Subcutaneous abdominal adipose tissue (tissue), 5 donors: ENCODE measurements at regions not wholly inside any gene's neighbourhood (a gene's known extent, or its start where the extent isn't known, plus 50 kb on each side); places are given as distances from the start of the nearest gene placed in this dataset.

Experiments used
- H3K27ac ChIP-seq: one replicate; pipeline ENCODE4 v1.7.0; 2013; ENCODE audit warnings: low read depth, mild to moderate bottlenecking, inconsistent platforms, low read length, moderate library complexity
- H3K27me3 ChIP-seq, 5 donors: one replicate each; pipeline ENCODE4 v1.7.0; 2013; ENCODE audit warnings: low read length in 5 of 5, inconsistent platforms in 1 of 5; ENCODE audit not compliant: control insufficient read depth in 5 of 5, insufficient read depth in 4 of 5
- H3K36me3 ChIP-seq, 5 donors: one replicate each; pipeline ENCODE4 v1.7.0; 2013; ENCODE audit warnings: low read length in 5 of 5; ENCODE audit not compliant: control insufficient read depth in 5 of 5, insufficient read depth in 5 of 5
- H3K4me1 ChIP-seq, 5 donors: one replicate each; pipeline ENCODE4 v1.7.0; 2013; ENCODE audit warnings: low read length in 5 of 5, mild to moderate bottlenecking in 3 of 5, moderate library complexity in 1 of 5; ENCODE audit not compliant: control insufficient read depth in 5 of 5, insufficient read depth in 5 of 5
- H3K4me3 ChIP-seq, 5 donors: one replicate each; pipeline ENCODE4 v1.7.0; 2013; ENCODE audit warnings: low read length in 5 of 5, low read depth in 1 of 5
- H3K9ac ChIP-seq, 5 donors: one replicate each; pipeline ENCODE4 v1.7.0; 2013; ENCODE audit warnings: low read length in 5 of 5, mild to moderate bottlenecking in 4 of 5, moderate library complexity in 3 of 5
- H3K9me3 ChIP-seq, 5 donors: one replicate each; pipeline ENCODE4 v1.7.0; 2013; ENCODE audit warnings: low read length in 5 of 5; ENCODE audit not compliant: control insufficient read depth in 5 of 5
- donor health status: healthy.
- donor health status: healthy.
- donor health status: healthy.
- donor health status: healthy.
- donor health status: healthy.

DNA sequence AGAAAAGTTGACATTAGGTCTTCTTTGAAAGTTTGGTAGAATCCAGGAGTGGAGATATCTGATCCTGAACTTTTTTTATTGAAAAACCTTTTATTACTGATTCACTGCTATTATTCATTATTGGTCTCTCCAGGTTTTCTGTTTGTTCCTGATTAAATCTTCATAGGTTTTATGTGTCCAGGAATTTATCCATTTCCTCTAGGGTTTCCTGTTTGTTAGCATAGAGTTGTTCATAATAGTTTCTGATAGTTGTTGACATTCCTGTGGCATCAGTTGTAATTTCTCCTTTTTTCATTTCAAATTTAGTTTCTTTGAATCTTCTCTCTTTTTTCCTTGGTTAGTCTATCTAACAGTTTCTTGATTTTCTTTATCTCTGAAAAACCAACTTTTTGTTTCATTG, 370.3 kb downstream of the SLC6A15 start:
- no peaks in the 10 kb centered on the region for H3K27me3 ChIP-seq
- H3K9me3 ChIP-seq: peaks cover 0 to 4% (median 0%) of the 10 kb centered on the region in 5 donors
- no peaks in the 10 kb centered on the region for H3K4me1 ChIP-seq
- H3K36me3 ChIP-seq: no peaks in the 10 kb centered on the region
- no peak overlapping the region for H3K27ac ChIP-seq
- H3K9ac ChIP-seq: no peak overlapping the region
- H3K4me3 ChIP-seq: no peak overlapping the region

GRCh38 chr12:84537666-84538065, 374.9 kb downstream of the SLC6A15 start:
- H3K27ac ChIP-seq: no peak overlapping the region

GRCh38 chr12:84512751-84513150, 399.8 kb downstream of the SLC6A15 start:
- Histone ChIP-seq H3K27me3 (no peaks in the 10 kb centered on the region), H3K9ac (no peak overlapping the region), H3K27ac (no peak overlapping the region), H3K9me3 (no peaks in the 10 kb centered on the region), H3K4me1 (peaks cover 4 to 17% (median 14%) of the 10 kb centered on the region in 5 donors), H3K4me3 (no peak overlapping the region), H3K36me3 (no peaks in the 10 kb centered on the region)

More at GRCh38 chr12:84537666-84538065, 374.9 kb downstream of the SLC6A15 start:
- no peaks in the 10 kb centered on the region for H3K27me3 ChIP-seq
- no peaks in the 10 kb centered on the region for H3K36me3 ChIP-seq
- H3K9ac ChIP-seq: no peak overlapping the region
- H3K4me1 ChIP-seq: no peaks in the 10 kb centered on the region
- H3K9me3 ChIP-seq: no peaks in the 10 kb centered on the region
- no peak overlapping the region for H3K4me3 ChIP-seq

GRCh38 chr12:84508851-84509260, 403.7 kb downstream of the SLC6A15 start:
- Histone ChIP-seq H3K9ac (no peak overlapping the region), H3K9me3 (no peaks in the 10 kb centered on the region), H3K4me3 (peak overlapping the region in 2 of 5 donors; percentile 17 to 19), H3K36me3 (no peaks in the 10 kb centered on the region), H3K4me1 (peaks cover 4 to 38% (median 32%) of the 10 kb centered on the region in 5 donors), H3K27me3 (no peaks in the 10 kb centered on the region), H3K27ac (peak overlapping the region; percentile 77)

- peak overlapping the region; percentile 77 for H3K27ac ChIP-seq
- no peak overlapping the region for H3K9ac ChIP-seq
- H3K36me3 ChIP-seq: no peaks in the 10 kb centered on the region
- H3K27me3 ChIP-seq: no peaks in the 10 kb centered on the region
- H3K4me3 ChIP-seq: peak overlapping the region in 3 of 5 donors; percentile 2 to 32 (median 17)
- no peaks in the 10 kb centered on the region for H3K9me3 ChIP-seq
- H3K4me1 ChIP-seq: peaks cover 4 to 38% (median 33%) of the 10 kb centered on the region in 5 donors
These were observed 404.4 kb downstream of the SLC6A15 start for GRCh38 chr12:84507956-84508850.

DNA sequence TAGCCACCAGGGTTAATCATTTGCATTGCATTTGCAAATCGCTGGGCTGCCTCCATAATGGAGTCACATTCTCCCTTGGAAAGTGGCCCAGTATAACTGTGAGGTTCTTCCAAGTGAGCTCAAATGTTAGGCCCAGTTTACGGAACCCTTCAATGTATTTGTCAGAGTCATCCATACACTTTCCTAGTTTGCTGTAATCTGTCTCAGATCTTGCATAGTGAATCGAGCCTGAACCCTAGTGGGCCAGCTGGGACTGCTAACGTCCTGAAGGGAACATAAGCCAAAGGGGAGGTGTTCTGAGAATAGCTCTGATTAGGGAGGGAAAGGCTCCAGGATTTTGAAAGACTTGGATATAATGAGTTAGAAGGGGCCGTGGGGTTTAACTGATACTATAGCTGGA, 406.3 kb downstream of the SLC6A15 start:
- H3K9me3 ChIP-seq: no peaks in the 10 kb centered on the region
- H3K36me3 ChIP-seq: no peaks in the 10 kb centered on the region
- H3K27ac ChIP-seq: peak overlapping the region; percentile 42
- H3K9ac ChIP-seq: no peak overlapping the region
- no peaks in the 10 kb centered on the region for H3K27me3 ChIP-seq
- H3K4me3 ChIP-seq: no peak overlapping the region
- peaks cover 4 to 48% (median 38%) of the 10 kb centered on the region in 5 donors for H3K4me1 ChIP-seq

GRCh38 chr12:84502907-84503787, 409.5 kb downstream of the SLC6A15 start:
- Histone ChIP-seq H3K9ac (peak overlapping the region in 1 of 5 donors; percentile 5), H3K9me3 (no peaks in the 10 kb centered on the region), H3K4me1 (peaks cover 3 to 37% (median 26%) of the 10 kb centered on the region in 5 donors), H3K36me3 (no peaks in the 10 kb centered on the region), H3K27ac (no peak overlapping the region), H3K27me3 (no peaks in the 10 kb centered on the region), H3K4me3 (no peak overlapping the region)

GRCh38 chr12:84502180-84502860, 410.3 kb downstream of the SLC6A15 start:
- H3K4me1 ChIP-seq: peaks cover 0 to 28% (median 18%) of the 10 kb centered on the region in 5 donors
- no peak overlapping the region for H3K4me3 ChIP-seq
- no peaks in the 10 kb centered on the region for H3K36me3 ChIP-seq
- H3K27ac ChIP-seq: no peak overlapping the region
- H3K9me3 ChIP-seq: no peaks in the 10 kb centered on the region
- H3K9ac ChIP-seq: no peak overlapping the region
- H3K27me3 ChIP-seq: no peaks in the 10 kb centered on the region

GRCh38 chr12:84497819-84498218, 414.8 kb downstream of the SLC6A15 start:
- H3K4me1 ChIP-seq: peaks cover 0 to 6% (median 2%) of the 10 kb centered on the region in 5 donors
- no peaks in the 10 kb centered on the region for H3K9me3 ChIP-seq
- H3K27me3 ChIP-seq: no peaks in the 10 kb centered on the region
- H3K4me3 ChIP-seq: no peak overlapping the region
- no peak overlapping the region for H3K9ac ChIP-seq
- H3K36me3 ChIP-seq: no peaks in the 10 kb centered on the region
- H3K27ac ChIP-seq: no peak overlapping the region
